GM21423 (cell line): ENCODE measurements at regions not wholly inside any gene's neighbourhood (a gene's known extent, or its start where the extent isn't known, plus 50 kb on each side); places are given as distances from the start of the nearest gene placed in this dataset.

Experiments used
- ATAC-seq: cut with Tn5 transposase; IDR thresholded peaks from one replicate; pipeline ENCODE4 v1.9.1; 2021; ENCODE audit warnings: mild to moderate bottlenecking, moderate library complexity; ENCODE audit not compliant: unreplicated experiment

DNA sequence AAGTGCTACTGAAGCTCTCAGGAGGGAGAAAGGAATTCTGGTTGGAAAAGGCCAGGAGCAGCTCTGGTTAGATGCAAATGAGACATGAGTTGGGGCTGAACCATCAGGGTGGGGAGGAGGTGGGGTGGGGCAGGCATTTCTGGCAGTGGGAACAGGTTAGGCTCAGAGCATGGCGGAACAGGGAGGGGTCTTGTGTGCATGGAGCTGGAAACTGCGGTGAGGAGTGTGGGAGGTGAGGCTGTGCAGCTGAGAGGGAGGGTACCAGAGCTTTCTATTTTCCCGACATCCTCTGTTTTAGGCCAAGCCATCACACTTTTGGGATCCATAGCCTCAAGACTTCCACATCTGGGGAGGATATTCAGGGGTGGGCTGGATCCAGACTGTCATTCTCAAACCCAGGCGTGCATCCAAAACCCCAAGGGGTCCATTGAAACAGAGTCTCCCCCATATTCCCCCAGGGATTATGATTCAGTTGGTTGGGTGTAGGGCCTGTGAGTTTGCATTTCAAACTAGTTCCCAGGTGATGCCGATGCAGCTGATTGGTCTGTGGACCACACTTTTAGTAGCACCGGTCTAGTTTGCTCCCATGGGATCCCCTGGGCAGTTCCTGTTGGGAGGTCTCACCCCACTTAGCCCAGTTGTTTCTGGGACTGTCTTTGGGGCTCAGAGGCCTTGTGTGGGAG is 100.9 kb upstream of the TLE3 start:
- no peak for ATAC-seq

DNA sequence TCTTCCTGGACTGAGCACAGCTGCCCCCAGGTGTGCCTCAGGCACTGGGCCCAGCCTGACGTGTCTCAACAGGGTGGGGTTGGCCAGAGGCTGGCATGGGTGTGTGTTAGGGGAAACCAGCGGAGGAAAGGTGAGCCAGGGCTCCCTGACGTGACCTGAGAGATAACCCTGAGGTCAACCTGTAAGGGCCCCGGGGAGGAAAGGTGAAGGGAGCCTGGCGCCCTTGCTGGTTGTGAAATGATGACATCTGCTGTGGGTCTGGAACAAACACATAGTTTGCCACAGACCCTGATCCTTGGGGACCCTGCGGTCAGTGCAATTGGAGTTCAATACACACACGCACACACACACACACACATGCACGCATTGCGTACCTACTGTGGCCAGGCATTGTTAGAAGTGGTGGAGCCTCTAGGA is 100.2 kb upstream of the TLE3 start:
- no peak for ATAC-seq

DNA sequence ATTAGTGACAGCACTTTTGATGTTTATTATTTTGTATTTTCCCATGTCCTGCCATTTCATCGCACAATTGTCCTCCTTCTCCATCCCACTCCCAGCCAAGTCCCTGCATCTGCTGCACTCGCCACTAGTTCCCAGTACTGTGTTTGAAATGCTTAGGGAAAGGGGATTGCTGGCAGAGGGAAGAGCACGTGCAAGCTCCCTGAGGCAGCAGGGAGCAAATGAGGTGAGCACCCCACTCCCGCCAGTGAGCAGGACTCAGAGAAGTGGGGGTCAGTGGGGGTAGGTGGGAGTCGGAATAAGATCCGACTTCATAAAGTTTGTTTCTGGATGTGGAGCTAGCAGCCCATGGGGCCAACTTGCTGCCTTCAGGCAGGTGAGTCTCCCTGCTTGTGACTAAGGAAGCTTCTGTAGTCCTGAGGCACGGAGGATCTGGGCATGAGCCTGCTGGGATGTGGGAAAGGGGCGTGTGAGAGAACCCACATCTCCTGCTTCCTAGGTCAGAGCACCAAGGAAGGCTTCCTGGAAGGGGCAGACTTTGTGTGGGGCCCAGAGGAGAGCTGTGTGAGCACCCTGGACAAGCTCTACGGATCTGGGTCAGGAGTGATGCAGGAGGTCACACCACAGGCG is 99.7 kb upstream of the TLE3 start:
- ATAC-seq, result no peak

DNA sequence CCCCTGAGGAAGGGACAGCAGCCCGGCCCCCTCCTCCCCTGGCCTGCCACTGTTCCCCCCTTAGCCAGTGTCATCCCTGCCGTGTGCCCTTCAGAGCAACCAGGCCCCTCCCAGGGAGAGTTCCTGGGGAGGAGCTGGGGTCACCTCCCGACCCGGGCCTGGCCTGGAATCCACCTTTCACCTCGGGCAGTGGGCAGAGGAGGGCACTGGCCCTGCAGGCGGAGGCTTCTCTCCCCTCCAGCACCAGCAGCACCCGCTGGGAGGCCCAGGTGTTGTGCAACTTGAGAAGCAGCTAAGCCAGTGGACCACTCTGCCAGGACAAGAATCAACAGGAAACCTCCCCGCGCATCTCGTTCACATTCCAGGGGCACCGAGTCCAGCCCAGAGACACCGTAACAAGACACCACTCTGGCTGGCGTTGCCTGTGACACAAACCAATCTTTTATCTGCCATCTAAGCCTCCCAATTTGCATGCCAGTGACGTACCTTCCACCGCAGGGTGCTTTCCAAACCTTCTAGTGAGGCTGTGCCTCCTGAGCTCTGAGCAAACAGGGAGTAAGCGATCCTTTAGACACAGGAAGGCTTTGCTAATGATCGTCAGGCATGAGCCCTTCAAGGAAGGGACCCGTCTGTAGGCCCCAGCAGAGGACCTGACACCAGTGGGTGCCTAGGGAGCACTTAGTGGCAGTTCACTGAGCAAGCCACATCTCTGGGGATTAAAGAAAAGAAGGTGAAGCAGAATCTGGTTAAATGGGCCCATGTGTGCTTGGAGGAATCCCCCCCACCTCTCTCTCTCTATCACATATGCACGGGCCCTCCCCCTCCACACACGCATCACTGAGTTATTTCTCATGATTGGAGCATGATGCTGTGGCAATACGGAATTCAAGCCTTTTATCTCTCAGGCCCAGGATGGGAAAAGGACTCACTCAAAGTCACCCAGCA is 98.9 kb upstream of the TLE3 start:
- peak; percentile 63 for ATAC-seq

DNA sequence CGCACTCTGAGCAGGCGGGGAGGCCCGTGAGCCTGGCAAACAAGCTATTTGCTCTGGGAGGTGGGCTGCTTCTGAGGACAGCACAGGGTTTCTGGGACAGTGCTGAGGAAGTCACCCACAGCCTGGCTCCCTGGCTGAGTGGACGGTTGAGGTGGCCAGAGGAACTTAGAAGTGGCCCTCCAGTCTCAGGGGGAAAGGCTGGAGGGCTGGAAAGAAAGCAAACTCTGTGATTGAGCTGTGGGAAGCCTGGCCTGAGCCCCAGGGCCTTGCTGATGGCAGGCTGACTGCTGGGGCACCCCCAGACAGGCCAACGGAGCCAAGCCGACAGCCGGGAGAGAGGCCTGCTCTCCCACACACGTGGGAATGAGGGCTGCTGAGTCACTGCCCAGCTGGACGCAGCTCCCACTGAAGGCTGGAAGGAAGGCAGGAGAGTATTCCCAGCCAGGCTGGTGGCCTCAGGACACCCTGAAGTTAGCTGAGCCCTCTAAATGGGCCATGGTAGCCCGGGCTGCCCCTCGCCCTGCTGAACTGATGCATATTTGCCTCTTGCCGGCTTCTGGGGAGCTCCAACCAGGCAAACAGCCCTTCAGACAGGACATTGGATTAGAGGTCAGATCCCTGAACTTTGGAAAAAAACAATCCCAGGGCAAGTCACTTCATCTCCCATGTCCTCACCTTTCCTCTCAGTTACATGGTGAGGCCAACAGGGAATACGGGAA is 98.0 kb upstream of the TLE3 start:
- no peak for ATAC-seq

DNA sequence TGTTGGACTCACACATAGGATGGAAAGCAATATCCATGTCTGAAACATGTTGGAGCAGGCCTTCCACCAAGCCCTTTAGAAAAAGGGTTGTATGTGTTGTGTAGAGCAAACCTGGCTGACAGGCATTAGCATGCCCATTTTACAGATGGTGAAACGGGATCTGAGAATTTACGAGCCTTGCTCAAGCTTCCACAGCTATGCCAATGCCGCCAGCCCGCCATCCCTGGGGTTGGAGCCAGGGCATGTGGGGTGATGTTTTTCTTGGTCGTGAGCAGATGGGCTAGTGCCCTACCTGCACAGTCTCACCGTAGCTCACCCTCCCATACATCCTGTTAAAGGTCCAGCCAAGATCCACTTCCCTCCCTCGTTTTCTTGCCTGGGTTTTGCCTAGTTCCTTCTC is 97.5 kb upstream of the TLE3 start:
- no peak for ATAC-seq

DNA sequence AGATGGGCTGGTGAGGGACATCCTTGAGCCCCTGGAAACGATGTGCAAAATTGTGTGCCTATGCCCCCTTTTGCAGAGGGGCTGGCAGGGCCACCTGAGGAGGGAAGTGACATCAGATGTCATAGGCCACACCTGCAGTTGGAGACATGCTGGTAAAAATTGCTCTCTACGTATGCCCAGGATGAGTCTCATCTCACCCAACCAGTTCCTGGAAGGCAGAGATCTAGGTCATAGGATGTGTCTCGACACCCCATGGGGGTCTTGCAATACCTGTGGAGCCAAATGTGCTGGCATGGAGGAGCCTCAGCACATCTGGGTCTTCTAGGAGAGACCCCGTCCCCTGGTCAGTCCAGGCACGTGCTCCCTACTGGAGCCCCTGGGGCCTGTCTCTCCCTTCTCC is 96.5 kb upstream of the TLE3 start:
- ATAC-seq, result no peak

DNA sequence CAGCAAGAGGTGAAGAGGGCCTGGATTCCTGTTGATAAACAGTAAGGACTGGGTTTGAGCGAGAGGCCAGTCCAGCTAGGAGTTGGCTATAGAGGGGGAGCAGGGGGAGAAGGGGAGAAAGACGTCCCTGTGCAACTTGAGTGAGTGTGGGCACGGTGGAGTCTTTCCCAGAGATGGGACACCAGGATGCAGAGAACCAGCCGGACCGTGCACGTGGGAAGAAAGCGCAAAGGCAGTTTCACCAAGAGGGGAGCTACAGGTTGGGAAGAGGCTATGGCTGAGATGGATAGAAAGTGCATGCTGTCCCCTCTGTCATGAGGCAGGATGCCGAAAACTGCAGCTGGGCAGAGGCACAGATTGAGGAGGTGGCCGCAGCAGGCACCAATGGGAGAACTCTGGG is 96.0 kb upstream of the TLE3 start:
- no peak for ATAC-seq

DNA sequence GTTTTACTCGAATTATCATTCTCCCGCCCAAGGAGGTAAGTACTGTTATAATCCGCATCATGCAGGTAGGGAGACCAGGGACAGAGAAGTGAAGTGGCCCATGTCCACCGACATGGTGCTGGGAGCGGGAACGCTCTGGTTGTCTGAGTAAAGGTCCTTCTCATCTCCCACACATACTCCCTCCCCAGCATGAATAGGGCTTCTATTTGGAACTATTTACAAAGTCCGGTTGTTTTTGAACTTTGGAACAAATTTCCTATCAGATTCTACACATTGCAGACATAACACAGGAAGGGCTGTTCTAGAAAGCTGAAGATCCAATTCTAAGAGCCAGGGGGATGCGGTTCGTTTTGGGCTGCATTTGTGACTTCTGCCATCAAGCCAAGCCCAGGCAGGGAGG is 94.8 kb upstream of the TLE3 start:
- ATAC-seq, result no peak

DNA sequence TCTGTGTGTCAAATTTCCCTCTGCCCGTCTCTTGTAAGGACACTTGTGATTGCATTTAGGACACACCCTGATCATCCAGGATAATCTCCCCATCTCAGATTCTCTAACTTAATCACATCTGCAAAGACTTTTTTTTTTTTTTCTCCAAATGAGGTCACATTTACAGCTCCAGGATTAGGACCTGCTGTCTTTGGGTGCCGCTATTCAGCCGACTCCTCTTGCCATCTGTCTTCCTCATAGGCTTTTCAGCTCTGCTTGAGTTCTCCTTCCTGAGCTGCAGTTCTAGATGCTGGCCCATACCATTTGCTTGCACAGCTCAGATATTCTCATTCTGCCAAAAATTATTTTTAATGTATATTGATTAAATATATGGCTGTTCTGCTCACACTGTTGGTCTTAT is 94.3 kb upstream of the TLE3 start:
- ATAC-seq, result no peak

DNA sequence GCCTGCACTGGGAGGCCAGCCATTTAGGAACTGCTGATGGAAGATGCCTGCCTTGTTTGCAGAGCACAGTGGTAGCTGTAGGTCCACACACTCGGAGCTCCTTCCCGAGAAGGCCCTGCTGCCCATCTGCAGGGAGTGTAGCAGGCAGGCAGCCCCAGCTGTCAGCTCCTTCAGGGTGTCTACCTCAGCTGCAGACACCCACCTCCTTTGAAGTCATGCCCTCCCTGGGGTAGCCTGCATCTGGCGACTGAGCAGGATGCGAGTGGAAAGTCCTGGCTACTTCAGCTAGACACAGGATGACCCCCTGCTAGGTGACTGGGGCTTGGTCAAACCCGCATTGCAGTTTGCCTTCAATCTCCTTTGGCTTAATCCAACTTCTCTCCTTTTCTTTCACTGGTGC is 93.2 kb upstream of the TLE3 start:
- ATAC-seq, result no peak

DNA sequence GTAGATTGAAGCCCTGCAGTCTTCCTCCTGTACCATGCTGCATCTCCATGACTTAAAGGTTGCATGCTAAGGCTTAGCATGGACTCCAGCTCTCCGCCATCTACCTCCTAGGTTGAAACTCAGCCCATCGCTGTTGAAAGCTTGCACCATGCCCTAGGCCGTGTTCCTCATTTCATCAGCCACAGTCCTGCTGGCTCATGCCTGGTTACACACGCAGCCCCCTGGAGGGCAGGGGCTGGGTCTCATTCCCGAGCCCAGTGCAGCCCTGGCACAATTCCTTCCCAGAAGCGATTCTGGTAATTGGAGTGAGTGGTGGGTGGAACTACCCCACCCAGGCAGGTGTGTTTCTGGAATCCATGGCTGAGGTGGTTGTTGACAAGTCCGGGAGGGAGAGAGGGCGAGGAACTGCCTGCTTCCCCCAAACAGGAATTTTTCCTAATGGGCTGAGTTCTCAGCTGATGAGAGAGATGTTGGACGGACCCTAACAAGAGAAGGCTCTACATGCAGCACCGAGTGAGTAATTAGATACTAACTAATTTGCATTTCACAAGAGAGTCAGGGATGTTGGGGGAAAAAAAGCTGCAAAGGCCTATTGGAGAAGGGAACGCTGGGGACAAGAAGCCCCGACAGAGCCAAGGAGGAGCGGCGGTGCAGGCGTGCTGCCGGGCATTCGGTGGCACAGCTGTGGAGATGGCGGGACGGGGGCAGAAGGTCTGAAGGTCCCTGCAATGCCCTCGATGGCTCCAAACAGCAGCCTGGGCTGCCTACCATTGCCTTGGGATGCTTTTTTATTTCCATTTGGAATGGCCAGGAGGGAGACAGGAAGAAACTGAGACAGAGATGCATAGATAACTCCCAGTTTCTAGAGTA is 92.3 kb upstream of the TLE3 start:
- no peak for ATAC-seq

DNA sequence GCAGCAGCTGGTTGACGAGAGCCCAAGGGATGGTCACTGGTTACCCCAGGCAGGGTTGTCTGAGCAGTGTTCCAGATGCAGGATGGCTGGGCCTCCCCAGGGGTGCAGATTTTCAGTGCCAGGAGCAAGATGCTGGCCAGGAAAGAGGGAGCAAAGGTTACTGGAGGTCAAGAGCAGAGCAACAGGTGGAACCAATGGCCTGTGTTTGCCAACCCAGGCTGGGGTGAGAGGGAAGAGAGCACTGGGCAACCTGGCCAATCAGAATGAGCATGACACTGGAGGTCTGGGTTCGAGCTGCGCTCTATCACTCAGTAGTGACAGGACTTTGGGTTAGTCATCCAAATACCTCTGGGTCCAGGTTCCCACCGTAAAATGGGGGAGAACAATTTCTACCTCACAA is 90.6 kb upstream of the TLE3 start:
- ATAC-seq, result no peak

DNA sequence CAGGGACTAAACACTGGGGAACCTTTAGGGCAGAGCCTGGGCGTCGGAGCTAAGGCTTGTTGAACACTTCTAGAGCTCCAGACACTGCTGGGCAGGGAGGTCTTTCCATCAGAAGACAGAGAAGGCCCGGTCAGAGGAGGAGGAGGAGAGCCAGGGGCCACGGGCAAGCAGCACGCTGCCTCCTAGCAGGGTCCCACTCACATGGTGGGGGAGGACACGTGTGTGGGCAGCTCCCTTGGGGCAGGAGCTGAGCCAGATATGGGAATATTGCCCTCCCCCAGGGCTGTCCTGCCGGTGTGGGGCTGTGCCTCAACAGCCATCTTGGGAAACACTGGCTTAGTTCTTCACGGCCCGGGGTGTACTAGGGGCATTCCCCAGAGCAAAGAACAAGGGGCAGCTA is 89.6 kb upstream of the TLE3 start:
- no peak for ATAC-seq

DNA sequence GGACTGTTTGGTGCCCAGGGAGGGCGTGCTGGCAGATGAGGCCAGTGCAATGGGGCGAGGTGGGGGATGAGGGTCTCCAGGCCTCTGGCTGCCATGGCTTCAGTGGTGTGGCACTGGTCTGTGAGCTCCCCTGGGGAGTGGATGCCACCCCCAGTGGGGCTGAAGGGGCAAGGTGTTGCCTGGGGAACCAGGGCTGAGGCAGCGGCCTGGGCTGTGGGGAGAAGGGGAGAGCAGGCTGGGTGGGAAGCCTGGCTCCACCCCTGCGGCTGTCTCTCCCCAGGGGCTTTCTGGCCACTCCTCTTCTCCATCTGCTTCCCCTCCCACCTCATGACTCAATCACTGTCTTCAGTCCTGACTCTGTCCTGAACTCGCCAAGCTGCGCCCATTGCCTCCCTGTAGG is 88.4 kb upstream of the TLE3 start:
- no peak for ATAC-seq

DNA sequence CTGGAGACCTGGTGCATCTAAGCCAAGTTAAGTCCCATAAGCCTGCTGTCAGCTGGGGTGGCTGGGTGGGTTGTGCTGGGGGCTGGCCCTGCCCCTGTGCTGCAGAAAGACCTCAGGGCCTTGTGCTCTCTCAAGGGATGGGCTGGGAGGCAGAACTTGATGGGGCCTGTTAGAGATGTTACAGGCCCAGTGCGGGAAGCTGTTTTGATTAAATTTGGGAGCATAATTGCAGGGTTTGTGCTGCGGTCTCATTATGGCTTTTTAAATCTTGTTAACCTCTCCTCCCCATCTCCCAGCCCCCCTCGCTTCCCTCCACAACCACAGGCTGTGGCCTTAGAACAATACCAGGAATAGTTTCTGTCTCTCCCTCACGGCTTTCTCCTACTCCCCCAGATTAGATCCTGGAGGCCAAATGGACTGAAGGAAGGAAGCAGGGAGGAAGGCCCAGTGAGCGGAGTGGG is 87.6 kb upstream of the TLE3 start:
- no peak for ATAC-seq

DNA sequence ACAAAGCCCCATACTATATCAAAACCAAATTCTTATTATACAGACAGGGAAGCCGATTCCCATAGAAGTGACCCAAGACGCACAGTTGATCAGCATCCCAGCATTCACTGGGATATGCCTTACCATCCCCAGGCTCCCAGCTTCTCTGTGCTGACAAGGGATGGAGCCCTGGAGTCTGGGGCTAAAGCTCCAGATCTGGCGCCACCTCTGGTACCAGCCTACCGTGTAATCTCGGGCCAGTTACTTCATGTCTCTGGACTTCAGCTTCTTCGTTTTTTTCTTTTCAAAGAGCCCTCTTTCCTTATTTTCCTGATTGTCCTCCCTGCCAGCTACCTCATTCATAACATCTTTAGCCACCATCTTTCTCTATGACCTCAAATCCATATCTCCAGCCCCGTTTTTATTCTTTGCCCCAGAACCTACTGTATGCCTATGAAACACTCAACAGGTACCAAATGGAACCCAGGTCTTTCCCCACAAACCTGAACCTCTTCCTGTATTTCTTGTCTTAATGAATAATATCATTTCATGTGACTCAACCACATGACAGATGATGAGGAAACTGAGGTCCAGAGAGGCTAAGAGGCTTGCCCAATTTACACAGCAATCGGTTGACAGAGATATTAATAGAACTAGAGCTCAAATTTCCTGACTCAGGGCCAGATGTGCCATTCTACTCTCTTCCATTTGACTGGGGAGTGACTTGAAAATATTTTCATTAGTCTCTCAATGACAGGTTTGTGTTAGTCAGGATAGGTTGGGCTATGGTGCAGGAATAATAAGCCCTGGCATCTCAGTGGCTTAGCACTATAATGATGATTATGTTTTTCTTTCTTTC is 85.4 kb upstream of the TLE3 start:
- no peak for ATAC-seq

DNA sequence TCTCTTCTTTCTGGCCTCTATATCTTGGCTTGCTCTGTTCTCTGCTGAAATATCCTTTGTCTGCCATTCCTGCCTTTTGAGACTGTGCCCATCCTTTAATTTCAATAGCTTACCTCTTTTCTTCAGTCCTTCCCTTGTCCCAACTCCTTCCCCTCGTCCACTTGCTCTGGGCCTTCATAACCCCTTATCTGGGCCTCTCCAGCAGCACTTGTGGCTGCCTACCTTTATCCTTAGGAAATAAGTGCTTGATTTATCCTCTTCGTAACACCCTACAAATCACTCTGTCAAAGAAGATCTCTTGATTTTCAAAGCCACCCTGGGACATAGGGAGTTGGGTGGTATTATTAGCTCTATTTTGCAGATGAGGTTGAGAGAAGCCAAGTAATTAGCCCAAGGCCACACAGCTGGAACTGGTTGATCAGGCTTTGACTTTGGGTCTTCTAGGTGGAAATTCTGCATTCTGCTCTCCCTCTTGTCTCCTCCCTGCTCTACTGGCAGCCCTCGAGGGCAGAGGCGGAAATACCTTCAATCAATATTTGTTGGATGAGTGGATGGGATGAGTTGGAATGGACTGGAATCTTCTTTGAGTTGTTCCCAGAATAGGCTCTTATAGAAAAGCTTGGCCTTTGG is 84.0 kb upstream of the TLE3 start:
- no peak for ATAC-seq
